HG02885 (cell line): ENCODE measurements at regions not wholly inside any gene's neighbourhood (a gene's known extent, or its start where the extent isn't known, plus 50 kb on each side); places are given as distances from the start of the nearest gene placed in this dataset.

Experiments used
- ATAC-seq: cut with Tn5 transposase; IDR thresholded peaks from one replicate; pipeline ENCODE4 v1.9.1; 2021; ENCODE audit warnings: mild to moderate bottlenecking; ENCODE audit not compliant: unreplicated experiment, poor library complexity

DNA sequence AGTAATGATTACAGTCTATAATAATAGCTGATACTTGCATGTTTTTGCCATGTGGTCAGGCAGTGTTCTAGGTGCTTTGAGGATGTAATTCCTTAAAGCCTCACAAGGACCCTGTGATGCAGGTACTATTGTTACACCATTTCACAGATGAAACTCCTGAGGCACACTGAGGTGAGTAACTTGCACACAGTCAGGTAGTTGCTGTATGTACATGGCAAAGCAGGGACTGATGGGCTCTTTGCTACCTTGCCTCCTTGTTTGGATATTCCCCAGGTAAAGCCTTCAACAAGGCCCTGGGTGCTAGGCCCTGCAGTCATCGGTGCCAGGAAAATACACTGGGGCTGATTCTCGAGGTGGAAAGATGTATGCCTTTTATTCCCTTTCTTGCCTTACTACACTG is 317.5 kb downstream of the CXCL12 start:
- no peak for ATAC-seq

DNA sequence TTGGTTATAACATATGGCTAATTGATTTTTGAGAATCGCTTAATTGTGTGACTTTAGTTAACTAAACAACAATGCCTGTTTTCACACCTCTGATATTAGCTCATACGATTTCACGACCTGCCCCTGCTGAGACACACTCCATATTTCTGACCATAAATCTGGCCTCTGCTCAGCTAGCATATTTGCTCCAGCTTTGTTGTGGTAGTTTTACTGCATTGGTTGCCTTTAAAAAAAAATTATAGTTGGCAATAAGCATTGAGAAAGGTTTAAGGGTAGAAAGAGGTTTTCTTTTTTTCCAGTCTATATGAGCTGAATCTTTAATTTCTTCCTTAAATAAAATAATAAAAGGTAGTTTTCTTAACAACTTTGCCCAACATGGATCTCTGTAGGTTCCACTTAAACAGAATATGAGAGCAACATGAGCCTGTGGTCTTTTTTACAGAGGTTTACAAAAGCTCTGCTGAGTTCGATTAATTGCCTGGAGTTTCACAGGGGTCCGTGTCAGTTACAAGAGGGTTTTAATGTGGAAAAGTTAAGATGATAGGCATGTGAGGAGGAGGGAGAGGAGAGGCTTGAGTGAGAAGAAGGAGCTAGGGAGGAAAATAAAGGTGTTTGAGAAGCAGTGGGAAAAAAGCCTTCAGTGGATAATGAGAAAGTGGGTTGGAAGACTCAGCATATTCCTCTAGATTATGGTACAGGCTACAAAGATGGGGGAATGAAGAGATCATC is 318.2 kb downstream of the CXCL12 start:
- ATAC-seq: no peak

DNA sequence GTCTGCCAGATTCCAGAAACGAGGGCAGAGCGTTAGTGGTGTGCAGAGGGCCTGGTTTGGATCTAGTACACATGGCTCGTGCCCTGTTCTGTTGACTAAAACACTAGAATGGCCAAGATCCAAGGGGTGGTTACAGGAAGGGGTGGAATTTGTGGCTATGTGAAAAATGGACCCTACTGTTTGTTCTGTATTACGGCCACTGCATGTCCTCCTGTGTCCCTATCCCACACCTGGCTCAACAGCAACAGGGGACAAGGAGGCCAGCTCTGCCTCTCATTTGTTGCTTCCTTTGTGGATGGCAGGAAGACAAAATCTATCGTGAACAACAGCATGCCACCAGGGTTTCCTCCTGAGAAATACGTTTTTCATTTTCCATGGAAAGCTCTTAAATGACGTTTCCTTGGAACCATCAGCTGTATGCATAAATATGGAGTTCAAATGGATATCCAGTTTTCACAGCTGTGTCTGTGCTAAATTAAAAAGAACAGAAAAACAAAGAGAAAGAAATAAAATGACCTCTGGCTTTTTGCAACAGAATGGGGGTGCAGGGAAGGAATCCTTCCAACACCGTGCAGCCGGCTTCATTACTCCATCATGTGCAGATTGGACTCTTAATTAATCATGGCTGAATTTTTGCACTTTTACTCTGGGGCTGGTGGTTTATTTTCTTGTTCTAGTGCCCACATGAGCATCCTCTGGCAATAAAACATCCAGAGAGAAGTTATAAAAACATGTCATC is 318.9 kb downstream of the CXCL12 start:
- no peak for ATAC-seq

DNA sequence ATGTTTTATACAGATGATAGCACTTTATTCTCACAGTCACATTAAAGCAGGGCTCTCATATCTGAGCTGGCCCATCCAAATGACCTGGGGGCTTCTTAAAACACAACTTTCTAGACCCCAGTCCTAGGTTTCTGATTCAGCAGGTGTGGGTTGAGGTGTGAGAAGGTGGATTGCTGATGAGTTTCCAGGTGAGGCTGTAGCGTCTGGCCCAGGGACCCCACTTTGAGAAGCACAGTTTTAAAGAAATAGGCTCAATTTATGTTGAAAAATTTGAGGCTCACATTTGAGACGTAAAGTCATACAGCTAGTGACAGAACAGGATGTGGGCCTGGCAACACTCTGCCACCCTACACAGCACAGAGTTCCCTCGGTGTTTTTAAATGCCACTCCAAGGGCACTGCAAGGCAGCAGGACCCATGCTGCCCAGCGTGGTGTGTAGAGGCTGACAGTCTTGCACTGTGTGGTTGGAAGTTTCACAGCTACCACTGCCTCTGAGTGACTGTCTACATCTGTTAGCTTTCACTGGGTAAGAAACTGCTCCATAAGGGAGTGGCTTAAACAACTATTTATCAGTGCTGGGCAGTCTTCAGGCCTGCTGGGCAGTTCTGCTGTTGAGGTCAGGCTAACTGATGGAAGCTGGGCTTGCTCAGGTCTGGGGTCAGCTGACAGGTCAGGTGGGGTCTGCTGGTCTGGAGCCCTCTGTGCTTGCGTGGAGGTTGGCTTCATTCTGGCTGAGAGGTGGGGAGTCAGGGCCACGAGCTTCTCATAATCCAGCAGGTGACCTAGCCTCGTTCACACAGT is 319.7 kb downstream of the CXCL12 start:
- ATAC-seq: no peak

DNA sequence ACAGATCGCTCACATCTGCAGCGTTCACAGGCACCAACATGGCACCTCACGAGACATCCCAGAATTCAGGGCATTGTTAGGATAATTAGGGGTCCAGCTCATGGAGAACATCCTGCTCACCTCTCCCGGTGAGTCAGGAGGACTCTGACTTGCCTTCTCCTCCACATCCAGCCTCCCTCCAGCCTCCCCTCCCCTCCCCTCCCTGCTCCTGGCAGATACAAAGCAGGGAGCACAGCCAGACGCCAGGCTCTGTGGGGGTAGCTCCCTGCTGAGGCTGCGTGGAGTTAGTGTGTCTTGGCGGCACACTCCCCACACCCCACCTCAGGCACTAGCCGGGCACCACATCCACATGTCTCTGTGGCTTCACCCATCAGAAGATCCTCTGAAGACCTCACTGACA is 320.6 kb downstream of the CXCL12 start:
- ATAC-seq: no peak

DNA sequence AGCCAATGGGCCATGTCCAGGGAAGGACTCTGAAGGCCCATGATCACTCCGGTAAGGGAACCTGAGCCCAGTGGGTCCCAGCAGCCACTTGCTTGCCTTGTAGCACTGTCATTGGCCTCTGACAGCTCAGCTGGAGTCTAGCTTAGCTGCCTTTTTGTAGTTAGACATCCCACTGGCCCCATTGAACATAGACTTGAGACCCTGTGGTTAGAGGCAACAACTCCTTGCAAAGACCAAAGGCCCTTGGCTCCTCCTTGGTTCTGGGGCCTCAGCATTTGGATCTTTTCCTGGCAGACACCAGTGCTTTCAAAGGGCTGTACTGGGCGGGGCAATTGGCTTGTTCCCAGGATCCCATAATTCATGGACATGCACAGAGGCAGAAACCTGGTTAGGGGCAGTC is 321.2 kb downstream of the CXCL12 start:
- no peak for ATAC-seq

DNA sequence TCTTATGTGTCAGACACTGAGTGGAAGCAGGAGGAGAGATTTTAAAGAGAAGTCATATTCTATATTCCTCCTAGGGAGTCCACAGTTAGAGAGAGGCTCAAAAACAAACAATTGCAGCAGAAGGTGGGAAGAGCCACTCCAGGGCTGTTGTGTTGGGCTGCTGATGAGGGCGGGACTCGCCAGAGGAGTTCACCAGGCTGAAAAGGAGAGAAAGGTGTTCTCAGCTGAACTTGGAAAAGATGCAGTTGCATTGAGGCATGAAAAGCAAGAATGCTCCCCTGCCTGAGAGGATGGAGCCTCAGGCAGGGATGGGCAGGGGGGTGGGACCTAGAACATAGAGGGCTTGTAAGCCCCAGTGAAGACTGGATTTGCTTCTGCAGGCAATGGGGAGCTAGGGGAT is 324.2 kb downstream of the CXCL12 start:
- no peak for ATAC-seq

DNA sequence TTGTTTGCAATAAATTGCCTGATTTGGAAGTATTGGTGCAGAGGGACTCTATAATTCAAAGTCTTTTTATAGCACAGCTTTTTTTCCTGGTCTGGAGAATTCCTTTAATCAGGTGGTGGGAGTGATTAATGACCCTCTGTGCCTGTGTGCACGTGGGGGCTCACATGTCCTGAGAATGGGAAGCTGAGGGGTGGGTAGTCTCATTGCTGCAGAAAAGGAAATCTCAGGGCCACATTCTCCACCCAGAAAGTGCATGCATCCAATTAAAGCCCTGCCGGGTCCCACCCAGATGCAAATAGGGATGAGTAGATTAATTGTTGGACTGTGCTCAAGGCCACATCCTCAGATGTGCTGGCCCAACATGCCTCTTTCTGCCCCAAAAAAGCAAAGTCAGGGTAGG is 324.7 kb downstream of the CXCL12 start:
- ATAC-seq: no peak

DNA sequence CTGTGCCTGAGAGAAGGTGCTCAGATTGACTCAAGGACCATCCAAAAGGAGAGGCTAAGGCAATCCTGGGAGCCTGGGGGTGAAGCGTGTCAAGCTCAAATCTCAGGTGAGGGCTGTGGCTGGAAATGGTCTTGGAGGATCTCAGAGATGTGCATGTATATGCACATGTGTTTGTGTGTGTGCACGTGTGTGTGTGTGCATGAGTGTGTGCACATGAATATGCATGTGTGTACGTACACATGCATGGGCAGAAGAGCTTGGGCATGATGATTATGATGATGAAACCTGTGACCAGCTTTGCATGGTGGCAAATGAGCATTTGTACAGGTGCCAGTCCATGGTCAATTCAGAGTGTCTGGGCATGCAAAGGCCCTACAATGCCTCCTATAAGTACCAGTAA is 326.6 kb downstream of the CXCL12 start:
- no peak for ATAC-seq

DNA sequence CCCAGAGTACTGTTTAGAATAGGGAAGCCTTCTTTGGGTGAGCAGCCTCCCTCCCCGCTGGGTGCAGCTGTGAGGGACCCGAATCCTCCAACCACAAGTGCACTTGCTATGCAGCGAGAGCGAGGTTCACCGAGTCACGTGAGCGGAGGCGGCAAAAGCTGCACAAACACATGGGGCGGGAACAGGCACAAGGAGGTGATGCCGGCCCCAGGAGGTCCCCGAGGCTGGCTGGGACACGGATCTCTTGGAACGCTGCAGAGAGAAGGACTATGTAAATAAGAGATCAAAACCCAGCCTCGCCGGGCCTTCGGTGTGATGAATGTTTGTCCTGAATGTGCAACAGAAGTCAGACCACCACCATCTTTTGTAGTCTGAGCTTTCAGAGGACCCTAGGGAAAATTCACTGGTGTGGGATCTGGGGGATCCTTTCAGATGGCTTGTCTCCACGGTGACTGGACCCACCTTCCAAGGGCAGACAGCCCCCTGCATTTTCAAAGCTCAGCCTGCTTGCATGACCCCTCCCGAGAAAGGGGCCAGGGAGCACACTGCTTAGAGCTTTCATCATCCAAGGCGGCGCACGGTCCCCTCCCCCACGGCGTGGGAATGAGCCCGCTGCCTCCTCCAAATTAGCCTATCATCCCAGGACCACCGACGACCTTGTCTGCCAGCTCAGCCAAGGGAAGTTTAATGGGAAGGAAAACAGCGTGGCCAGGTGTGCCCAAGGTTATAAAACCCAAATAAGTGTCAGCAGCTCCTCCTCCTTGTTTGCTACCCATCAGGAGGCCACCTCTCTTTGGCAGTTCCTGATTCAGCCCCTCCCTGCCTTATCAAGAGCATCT is 327.7 kb downstream of the CXCL12 start:
- no peak for ATAC-seq

DNA sequence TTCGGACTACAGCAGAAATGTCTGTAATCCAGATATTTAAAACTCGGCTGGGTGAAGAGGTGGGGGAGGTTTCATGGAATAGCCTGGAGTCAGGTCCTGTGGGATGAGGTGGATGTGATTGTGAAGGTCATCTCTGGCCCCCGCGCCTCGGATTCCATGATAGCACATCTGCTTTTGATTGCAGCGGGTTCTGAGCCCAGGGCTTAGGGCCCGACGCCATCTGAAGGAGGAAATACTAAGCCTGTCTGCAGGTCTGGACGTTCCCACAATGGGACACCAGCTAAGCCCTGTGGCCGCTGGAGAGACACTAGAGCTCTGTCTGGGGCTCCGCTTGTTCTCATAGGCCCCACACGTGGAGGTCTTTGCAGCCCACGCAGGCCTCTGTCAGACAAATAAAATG is 328.7 kb downstream of the CXCL12 start:
- no peak for ATAC-seq

DNA sequence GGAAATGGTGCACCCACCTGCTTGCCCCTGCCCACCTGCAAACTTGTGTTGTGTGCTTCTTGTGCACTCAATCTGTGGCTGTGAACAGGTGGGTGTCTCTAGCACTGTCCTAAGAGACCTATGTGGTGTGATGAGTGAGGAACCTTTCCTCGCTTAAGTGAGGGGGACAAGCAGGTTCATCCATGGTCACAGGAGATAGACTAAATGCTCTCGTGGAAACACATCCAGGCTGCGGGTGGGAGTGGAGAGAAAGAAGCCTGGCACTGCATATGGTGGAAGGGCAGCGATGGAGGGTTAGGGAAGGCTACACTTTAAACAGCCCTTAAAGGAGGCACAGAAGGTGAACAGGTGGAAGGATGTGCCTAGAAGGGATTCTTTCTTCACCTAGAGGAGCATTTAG is 330.9 kb downstream of the CXCL12 start:
- no peak for ATAC-seq

DNA sequence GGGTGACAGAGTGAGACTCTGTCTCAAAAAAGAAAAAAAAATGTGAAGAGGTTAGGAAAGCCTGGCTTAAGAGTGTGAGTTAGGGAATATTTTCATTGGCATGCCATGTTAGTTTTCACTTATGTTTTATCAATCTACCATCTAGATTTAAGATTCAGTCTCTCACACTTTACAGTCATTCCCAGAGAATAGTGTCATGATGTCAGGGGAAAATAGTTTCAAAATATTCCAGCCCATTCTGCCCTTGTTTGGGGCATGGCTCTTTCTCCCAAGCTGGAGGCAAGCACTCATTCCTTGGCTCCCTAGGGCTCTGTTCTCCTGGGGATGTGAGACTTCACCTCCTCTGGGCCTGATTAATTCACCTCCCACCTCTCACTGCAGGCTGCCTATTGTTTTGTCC is 331.5 kb downstream of the CXCL12 start:
- no peak for ATAC-seq

DNA sequence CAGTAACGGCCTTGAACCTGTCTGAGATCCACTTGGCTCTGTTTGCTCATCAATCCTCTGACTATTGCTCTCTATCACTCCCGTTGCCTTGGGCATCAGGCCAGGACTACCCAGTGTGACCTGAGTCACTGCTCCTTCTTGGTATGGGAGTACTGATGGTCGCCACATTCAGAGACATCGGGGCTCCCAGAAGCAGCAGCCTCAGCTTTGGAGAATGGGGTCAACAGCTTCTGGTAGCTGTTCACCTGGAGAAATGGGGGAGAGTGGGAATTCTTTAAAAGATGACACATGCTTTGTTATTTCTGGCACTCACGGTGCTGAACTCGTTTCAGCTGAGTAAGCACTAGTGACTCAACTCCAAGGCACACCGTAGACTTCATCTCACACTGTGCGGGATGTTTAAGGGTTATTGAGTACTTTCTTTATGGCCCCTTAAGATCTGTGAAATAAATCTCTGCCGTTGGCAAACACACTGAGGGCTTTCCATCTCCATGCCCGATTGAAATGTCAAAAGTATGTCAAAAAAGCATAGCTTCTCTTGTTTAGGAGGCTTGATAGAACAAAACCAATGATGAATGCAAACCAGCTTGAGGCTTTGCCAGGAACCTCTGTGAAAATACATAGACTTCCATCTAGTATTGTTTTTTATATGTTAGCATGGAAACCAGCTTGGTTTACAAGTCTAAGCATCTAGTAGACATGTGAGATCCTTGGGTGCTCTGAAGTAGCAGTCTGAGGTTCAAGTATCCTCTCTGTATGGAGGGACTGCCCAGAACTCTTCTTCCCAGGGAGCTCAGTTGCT is 333.1 kb downstream of the CXCL12 start:
- no peak for ATAC-seq

DNA sequence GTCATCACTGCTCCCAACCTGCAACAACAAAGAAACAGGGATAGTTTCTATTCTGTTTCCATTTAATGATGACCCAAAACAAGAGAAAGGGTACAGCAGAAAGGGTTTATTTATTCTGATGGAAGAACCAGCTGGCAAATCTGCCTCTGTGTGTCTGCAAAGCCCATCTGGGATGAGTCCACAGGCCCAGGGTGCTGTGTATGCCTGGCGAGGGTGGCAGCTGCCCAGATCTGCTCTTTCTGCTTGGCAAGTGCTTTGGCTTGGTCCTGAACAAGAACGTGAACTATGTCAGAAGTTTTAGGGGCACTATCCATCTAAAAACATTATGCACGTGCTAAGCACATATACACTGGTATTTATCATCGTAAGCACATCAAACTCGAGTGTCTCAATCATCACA is 333.8 kb downstream of the CXCL12 start:
- ATAC-seq: no peak

DNA sequence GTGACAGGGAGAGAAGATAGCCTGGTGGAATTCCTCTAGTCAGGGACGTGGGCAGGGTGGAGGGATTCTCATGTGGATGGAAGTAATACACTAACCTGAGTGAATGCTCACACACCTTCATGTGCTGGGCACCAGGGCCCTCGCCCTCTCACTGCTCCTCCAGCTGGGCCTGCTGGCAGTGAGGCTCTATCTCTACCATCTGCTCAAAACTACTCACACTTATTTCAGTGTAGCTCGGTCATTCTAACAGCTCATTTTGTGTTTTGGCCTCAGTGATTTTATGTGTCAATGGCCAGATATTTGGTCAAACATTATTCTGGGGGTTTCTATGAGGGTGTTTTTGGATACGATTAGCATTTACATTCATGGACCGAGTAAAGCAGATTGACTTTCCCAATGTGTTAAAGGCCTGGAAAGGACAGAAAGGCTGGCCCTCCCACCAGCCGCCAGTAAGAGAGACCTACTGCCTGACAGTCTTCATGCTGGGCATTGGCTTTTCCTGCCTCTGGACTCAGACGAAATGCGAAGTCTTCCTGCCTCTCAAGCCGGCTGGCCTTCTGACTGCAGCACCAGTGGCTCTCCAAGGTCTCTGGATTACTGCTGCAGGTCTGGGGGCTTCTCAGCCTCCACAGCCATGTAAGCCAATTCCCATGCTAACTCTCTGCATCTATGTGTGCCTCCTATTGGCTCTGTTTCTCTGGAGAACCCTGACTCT is 335.4 kb downstream of the CXCL12 start:
- ATAC-seq: no peak

DNA sequence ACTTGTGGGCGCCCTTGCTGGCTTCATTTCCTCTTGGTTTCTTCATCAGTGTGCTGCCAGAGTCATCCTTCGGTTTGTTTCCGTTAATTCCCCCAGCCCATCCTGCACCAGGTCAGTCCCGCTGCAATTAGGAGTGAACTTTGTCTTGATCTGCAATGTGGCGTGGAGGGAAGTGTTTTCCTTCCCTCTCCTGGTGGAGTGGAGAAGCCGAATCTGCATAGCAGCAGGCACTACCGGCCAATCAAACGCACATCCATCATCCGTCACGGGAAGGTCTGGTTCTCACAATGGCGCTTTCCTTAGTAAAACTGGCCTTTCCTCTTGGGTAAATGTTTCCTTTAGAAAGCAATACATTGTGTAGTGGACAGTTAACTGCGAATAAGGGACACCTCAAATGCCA is 337.5 kb downstream of the CXCL12 start:
- ATAC-seq: no peak

DNA sequence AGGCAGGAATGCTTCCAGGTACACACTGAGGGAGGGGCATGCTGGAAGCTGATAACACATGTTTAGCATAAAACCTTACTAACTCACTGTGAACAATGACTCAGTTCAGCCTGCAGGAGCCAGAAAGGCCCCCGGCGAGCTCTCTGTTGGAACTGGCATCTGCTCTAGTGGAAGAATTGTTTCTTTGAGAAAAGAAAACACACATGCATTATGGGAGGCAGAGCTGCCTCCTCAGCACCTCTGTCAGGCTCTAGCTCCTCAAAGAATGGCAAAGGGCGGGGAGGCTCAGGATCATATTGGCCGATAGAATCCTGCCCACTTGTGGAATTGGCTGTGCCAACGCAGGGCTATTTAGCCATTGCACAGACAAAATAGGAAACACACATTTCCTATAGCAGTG is 338.3 kb downstream of the CXCL12 start:
- no peak for ATAC-seq

DNA sequence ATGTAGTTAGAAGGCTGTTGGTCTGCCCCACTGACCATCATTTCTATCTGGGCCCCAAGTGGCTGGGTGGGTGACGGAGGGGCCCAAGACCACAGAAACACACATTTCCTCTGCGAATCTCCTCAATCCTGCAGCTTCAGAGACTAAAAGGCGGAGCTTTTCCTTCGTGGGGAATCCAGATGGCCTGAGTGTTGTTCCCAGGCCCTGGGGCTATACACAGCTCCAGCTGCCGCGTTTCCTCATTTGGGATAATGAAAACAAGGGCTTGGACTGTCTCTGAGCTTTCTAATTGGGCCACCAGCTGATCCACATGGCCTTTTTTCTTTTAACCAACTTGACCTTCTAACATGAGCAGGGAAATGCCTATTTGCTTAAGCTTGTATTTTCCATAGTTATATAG is 339.9 kb downstream of the CXCL12 start:
- no peak for ATAC-seq
